DMS53 (cell line): ENCODE measurements at regions not wholly inside any gene's neighbourhood (a gene's known extent, or its start where the extent isn't known, plus 50 kb on each side); places are given as distances from the start of the nearest gene placed in this dataset.

Experiments
- DNase-seq: peaks from one replicate; lab custom pipeline; 2025; lab: John Stamatoyannopoulos, UW

DNA sequence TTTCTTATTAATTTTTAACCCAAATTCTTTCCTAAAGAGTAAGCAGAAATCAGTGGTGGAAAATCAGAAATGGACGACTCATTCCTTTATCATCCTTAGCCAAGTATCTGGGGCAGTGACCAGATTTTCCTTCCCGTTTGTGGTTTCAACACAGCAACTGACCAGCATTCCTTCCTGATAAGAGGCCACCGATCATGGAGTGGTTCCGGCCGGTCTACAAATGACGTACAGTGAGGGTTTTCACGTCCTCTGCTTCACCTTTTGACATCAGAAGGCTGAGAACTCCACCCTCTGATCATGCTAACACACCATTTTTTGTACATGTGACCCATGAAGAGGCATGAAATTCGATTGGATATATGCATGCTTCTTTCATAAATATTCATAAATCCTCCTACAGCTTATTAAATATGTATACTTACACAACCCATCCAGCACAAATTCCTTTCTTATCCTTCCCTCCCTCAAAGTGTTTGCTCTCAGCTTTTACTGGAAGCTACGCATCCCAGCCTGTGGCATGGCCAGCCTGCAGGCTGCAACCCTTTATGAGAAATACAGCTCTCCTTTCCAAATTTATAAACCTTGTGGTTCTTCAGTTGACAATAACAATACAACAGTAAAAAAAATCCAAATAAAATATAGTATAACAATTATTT lies 173.0 kb upstream of the CASK start:
- DNase-seq: peak; percentile 5

DNA sequence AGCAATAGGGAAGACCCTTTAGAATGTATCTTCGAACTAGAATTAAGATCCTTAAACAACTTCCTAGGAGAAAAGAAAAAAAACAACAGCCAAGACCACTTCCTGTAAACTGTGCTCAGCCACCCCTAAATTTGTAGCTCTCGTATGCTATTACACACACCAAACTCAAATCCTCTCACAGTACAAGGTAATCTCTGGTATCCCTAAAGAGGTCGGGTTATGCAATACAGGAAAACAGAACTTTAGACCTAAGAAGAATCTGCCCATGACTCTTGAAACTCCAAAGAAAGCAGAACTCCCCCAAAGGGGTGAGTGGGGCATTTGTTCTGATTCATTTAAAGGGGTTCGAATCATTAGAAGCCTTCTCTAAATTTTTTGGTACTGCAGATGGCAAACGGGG lies 170.9 kb upstream of the CASK start:
- no peak for DNase-seq

DNA sequence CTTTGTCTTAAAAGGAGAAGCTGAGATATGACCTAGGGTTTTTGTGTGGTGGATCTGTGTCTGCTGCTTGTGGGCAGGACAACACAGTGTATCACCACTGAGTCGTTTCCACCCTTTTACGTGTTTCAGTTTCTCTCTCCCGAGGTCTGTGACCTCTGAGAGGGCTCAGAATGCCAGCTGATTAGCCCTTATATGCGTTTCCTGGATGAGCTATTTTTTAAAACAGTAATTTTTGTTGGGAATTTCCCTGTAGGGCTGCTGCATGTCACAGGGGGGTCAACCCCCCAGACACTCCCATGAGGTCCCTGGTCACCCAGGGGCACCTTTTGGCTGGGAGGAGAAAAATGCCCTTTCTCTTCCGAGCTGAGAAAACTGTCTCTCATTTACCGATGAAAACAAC lies 170.4 kb upstream of the CASK start:
- no peak for DNase-seq

DNA sequence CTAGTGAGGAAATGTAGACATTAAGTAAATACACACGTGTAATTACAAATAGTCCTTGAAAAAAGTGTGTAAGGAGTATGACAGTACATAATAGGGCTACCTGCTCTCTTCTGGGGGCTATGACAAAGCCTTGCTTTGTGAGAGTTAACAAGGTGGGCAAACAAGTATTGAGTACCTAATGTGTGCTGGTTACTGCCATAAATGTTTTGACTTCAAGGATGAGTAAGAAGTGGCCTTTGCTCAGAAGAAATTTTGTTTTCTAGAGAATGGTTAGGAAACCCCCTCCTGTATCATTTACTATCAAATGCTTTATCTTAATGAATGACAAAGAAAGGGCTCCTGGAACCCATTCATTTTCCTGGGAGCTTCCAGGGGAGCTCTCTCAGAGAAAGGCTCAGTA lies 167.0 kb upstream of the CASK start:
- DNase-seq: peak; percentile 66

DNA sequence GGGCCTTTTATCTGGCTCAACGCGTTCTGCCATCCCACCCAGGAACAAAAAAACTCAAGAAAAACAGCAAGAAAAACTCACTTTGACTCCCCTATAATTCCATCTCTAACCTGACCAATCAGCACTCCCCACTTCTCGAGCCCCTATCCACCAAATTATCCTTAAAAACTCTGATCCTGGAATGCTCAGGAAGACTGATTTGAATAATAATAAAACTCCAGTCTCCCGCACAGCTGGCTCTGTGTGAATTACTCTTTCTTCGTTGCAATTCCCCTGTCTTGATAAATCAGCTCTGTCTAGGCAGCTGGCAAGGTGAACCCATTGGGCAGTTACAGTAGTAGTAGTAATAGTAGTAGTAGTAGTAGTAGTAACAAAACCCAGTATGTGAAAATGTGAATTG lies 165.7 kb upstream of the CASK start:
- no peak for DNase-seq

DNA sequence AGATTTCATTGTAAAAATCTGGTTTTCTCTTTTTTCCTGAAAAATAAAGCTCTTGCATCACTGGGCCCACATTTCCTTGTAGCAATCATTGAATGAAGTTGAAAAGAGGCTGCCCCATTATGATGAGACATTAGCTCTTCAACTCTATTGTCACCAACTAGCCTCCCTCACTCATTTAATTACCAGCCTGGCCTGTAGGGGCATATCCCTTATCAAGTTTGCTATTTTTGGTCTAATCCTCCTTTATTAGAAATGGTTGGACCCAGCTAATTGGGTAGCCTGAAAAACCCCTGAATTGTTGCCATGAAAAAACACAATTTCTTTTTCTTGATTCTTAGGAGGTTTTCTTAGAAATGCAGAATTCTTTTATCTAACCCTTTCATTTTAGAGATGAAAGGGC lies 164.6 kb upstream of the CASK start:
- DNase-seq: peak; percentile 13

DNA sequence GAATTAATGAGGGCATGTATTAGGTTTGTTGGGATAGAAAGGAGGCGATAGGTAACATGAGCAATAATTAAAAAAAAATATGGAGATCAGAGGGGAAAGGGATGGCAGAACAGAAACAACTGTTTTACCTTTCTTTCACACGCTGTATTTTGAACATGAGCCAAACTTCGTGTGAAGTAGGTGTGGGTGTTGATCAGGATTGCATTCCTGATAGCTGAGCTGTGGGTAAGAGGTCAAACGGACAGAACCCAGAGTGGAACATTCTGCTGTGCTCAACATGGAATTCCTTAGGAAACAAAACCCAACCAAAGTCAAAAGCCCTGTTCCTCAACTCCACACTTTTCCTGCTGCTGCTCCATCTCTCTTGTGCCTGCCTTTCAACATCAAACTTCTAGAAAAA lies 162.5 kb upstream of the CASK start:
- DNase-seq: no peak

DNA sequence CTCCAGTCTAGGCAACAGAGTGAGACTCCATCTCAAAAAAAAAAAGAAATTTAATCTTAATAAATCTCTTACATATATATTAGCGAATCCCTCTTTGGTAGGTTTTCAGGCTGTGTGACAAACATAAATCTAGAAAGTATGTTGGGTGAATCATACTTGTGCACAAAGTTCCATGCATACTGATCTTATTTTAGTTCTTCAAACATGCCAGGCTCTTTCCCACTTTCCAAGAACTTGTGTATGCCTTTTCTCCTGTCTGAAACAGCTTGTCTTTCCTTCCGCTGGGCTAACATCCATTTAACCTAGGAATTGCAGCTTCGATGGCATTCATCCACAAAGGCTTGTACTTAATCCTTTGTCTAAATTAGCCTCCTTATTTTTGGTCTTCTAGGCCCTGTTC lies 156.6 kb upstream of the CASK start:
- no peak for DNase-seq

DNA sequence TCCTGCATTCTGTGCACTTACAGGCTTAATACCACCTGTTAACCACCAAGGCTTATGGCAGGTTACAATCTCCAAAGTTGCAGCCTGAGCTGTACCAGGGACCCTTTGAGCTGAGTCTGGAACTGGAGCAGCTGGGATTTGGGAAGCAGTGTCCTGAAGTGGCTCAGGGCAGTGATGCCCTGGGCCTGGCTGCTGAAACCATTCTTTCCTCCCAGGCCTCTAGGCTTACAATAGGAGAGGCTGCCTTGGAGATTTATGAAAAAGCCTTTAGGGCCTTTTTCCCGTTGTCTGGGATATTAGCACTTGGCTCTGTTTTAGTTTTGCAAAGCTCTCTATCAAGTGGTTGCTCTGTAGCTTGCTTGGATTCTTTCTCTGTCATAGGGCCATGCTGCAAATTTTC lies 154.3 kb upstream of the CASK start:
- DNase-seq: no peak

DNA sequence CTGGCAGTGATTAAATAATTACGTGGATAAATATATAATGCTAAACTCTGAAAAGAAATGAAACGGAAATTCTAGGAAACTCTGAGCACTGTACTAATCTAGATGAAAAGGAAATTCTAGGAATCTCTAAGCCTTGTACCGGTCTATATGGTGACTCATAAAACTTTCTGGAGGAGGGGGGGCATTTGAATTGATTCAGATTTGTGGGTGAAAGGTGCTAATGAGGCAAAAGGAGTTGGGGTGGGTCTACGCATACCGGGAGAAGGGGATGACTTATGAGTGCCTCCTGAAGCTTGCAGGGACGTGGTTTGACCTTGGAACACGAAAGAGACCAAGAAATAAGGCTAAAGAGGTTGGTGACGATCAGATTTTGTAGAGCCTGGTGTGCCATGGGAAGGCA lies 151.7 kb upstream of the CASK start:
- DNase-seq: no peak

DNA sequence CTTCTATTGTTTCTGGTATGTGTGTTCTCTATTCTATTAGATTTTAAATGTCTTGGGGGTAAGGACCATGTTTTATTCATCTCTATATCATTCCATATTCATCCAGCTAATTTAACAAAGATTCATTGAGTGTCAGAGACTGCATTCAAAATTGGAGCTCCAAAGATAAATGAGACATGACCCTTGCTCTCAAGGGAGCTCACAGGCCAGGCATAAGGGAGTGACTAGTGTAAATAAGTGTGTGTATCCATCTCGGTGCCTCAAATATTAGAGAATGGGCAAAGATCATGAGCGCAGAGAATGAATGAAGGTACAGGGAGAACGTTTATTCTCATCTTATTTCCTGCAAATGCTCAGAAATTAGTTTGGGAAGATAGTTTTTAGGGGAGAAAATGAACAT lies 150.1 kb upstream of the CASK start:
- no peak for DNase-seq

DNA sequence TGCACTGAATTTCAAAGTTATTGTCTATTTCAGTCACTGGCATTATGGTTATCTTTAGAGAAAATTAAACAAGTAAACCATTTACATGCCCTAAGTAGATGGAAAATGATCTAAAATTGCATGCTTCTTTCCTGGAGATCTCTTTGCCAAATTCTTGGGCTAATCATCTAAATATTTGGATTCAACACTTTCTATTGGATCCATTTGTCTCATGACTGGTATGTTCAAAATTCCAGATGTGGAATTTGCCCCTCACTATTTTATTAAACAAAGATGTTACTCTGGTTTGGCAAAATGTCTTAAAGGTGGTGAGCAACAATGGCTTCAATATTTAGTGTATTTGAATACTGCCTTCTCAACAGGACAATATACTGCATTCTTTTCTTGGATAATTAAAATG lies 147.5 kb upstream of the CASK start:
- DNase-seq: no peak

DNA sequence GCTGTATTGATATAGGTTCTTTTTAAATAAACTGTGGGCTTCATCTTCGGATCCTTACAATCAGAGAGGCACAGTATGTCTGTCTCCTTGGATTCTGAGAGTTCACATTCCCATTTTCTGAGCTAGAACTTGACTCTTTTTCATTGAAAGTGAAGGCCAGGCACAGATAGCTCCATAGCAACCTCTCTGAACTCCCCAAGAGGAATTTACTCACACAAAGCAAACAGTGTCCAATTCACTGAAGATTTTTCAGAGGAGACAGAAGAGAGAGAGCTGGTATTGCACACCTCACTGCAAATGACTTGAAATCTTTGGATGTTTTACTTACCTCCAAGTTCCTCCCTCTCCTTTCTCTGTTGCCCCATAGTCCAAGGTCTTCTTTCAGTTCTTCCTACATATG lies 130.9 kb upstream of the CASK start:
- peak; percentile 3 for DNase-seq

DNA sequence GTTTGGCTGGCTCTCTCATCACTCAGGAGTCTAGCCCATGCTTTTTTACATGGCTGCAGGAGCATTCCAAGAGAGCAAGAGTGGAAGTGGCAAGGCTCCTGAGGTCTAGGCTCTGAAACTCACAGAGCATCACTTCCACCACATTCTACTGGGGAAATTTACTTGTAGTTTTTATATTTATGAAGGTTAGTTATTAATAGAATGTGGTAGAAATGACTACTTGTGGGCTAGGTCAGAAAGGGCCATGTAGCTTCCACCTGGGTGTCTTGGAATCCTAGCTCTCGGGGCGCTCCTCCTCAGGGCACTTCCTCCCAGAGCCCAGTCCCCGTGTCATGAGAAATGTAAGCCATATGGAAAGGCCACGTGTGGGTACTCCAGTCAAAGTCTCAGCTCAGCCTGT lies 127.0 kb upstream of the CASK start:
- no peak for DNase-seq

DNA sequence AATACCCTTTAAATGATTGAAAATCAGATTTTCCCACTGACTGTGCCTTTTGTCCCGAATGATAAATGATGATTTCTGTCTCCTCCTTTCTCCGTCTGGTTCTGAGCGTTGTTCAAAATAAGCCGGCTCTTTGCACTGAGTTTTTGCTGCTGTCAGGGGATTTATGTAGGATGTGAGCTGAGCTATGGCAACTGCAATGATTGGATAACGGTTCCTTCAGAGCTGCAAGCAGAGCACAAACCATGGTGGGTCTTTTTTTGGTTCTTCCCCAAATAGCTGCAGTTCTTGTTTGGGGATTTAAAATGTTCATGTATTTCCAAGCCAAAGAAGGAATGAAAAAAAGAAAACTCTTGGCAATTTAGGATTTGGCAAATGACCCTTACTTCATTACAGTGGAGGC lies 124.5 kb upstream of the CASK start:
- no peak for DNase-seq

DNA sequence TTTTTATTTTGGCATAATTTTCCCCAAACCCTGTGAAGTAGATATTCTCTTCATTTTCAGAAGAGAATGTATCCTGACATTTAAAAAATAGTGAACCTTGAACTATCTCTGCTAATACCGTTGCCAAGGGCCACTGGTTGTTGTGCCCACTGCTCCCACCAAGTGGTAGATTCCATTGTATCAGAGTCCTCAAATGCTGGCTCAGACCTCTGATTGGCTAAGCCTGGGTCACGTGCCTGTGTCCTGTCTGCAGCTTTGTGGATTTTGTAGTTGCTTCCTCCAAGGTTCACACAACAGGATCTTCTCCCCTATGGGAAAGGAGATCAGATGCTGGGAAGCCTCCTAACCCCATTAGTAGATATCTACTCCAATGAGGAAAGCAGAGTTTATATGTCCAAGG lies 104.8 kb upstream of the CASK start:
- DNase-seq: no peak

DNA sequence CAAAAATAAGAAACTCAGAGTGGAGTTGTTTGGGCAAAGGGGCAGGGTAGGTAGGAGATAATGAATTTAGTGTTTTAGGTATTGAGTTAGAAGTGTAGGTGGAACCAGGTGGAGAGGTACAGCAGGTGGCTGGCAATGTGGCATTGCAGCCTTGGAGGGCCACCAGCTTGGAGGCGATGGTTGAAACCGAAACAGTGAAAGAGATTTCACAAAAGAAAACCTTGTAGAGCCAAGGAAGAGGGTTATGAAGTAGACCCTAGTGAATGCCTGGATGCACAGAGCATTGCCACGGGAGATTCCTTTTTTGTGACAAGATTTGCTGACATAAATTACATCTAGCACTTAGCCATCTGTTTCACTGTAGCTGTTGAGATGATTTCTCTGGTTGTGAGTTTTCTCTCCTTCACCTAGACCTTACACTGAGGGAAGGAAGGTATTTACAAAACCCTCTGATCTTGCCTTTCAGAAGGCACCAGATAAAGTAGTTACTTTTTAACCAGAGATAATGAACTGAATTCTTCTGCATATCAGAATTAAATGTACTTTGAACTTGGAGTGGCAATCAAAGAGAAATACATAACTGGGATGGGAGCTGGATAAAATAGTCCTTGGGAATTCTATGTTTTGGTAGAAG lies 104.1 kb upstream of the CASK start:
- DNase-seq: no peak

DNA sequence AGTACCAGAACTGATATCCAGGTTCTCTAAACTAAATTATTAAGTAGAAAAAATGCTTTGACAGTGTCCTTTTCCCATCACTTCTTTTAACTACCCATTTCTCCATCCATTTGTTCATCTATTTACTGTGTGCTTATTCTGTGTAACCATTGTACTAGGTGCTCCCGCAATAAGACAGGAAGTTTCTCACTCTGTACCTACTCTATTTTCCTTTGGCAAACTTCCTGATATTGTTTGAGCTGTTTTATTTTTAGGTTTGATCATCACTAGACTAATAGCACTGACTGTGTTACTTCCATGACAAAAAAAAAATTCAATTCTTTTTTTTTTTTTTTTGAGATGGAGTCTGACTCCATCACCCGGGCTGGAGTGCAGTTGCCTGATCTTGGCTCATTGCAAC lies 102.5 kb upstream of the CASK start:
- peak; percentile 14 for DNase-seq

DNA sequence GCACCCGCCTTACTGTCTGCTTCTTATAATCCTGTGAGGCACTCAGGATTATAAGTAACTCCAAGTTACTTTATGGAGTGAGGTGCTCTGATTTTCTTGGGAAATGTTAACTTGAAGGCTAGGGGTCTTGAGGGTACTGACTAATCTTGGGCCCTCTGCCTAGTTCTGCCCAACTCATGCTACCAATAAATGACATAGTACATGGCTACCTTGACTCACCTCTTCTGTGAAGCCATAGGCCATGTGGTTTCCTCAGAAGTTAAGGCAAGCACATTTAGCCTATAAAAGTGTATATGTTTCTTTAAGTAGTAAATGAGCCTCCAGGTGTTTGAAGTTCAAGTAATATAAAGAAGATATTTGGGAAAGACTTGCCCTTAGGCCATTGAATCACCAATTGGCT lies 99.8 kb upstream of the CASK start:
- DNase-seq: no peak

DNA sequence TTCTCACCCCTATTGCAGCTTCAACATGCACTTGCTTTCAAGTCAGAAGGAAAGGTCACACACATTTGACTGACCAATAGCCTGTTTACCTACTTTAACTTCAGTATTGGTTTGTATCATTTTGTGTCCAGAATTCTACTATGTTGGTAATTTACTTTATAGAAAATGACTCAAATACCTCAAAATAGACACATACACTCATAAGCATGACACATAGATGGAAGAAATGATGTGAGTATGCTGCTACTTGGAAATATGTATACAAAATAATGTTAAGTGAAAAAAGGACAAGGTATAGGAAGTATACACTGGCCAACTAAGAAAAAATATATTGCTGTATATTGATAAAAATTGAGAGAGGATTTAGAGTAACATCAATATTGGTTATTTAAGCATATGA lies 98.8 kb upstream of the CASK start:
- no peak for DNase-seq

DNA sequence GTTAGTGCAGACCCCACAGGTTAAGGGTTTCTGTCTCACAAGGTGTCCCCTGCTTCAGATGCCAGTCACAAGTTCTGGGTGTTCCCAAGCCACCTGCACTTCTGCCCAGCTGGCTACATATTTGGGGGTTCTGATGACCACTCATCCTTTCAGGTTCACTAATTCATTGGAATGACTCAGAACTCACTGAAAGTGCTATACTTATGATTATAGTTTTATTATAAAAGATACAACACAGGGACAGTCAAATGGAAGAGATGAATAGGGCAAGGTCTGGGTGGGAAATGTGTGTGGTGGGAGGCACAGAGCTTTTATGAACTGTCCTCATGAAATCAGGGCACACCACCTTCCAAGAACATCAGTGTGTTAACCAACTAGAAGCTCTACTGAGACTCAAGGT lies 97.7 kb upstream of the CASK start:
- no peak for DNase-seq

DNA sequence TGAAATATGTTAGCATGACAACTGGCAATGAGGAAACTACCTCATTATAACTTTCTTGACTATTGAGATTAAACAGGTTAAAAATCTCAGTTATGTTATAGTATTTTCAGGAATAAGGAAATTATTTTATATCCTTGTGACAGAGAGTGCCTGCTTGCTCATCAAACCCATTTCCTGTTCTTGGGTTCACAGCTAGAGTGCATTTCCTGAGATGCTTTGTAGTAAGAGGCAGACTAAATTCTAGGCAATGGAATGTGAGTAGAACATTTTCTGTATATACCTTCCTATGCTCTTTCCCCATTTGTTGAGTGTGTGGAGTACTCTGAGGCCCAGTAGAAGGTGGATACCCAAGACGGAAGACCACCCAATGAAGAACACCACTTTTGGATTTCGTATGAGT lies 96.9 kb upstream of the CASK start:
- DNase-seq: no peak

DNA sequence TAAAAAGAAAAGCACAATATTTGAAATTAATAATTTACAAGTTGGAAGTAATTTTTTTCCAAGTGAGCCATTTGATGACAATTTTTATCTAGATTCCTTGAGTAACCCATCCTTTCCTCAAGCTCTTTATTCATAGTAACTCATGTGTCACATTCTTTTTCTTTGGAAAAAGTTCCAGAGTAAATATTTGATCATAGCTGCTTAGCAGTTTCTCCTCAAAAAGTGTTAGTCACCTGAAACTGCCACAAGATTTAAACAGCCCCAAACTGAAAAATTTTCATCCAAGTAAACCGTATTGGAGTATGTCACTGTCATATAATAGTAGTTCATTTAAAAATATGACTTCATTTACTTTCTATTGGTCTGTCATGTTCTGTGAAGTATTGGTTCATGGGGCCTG lies 94.6 kb upstream of the CASK start:
- DNase-seq: peak; percentile 2

DNA sequence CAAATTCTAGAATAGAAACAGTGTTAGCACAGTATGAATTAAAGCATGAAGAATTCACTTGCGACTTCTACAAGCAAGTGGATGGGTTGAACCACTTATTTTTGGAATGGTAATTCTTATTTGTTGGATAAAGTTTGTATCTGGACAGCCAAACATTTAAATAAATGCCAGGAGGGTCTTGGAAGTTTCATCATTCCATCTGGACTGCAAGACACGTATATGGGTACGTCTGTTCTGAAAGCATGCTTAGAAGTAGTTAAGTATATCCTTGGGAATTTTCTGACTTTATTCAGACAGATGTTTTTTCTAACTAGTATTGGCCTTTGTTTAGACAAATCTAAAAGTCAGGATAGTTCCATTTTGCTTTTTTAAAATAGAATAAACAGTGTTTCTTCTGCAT lies 77.5 kb upstream of the CASK start:
- DNase-seq: no peak
